GM12801 (cell line): ENCODE measurements at regions not wholly inside any gene's neighbourhood (a gene's known extent, or its start where the extent isn't known, plus 50 kb on each side); places are given as distances from the start of the nearest gene placed in this dataset.

Experiments
- TF ChIP-seq, protein P1 (sequence below): IDR thresholded peaks from one replicate; pipeline ENCODE4 v1.5.1; 2011; ENCODE audit warnings: control low read depth; ENCODE audit not compliant: insufficient read length; ENCODE audit errors: extremely low read depth

DNA sequence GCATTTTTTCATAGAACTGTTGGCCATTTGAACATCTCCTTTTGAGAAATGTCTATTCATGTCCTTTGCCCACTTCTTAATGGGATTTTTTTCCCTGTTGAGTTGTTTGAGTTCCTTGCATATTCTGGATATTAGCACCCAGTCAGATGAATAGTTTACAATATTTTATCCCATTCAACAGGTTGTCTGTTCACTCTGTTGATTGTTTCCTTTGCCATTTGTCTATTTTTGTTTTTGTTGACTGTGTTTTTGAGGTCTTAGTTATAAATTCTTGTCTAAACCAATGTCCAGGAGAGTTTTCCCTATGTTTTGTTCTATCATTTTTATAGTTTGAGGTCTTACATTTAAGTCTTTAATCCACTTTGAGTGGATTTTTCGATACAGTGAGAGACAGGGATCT, 139.0 kb upstream of the TNPO1 start:
- TF ChIP-seq, protein P1, sequence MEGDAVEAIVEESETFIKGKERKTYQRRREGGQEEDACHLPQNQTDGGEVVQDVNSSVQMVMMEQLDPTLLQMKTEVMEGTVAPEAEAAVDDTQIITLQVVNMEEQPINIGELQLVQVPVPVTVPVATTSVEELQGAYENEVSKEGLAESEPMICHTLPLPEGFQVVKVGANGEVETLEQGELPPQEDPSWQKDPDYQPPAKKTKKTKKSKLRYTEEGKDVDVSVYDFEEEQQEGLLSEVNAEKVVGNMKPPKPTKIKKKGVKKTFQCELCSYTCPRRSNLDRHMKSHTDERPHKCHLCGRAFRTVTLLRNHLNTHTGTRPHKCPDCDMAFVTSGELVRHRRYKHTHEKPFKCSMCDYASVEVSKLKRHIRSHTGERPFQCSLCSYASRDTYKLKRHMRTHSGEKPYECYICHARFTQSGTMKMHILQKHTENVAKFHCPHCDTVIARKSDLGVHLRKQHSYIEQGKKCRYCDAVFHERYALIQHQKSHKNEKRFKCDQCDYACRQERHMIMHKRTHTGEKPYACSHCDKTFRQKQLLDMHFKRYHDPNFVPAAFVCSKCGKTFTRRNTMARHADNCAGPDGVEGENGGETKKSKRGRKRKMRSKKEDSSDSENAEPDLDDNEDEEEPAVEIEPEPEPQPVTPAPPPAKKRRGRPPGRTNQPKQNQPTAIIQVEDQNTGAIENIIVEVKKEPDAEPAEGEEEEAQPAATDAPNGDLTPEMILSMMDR, result no peak

DNA sequence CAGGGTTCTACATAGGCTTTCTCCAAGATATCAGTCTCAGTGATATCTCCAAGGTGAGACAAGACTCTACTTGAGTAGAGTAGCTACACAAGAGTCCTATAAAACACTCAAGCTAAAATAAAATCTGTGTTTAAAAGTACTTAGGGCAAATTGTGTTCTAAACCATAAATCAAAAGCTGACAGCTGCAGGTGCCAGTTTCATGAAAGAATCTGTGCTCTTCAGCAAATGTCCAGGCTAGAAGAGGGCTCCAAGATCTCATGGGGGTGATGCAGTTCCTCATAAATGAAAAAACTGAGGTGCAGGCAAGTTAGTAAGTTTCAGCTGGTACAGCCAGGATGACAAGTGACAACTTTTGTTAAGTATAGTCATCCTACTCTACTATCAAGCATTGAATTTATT, 142.8 kb upstream of the TNPO1 start:
- TF ChIP-seq, protein P1, result no peak

DNA sequence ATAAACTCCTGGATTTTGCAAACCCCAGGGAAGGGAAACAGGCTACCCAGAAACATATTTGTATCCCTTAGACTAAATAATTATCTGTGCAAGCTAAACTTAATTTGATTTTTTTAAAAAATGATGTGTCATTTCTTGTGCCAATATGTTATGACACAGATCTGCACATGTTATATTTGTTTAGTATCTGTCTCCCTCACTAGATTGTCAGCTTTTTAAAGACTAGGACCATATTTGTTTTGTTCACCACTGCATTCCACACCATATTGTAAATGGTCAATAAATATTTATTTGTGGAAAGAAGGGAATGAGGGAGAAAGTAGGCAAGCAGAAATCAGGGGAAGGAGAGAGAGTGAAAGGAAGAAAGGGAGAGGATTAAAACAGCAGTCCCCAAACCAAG, 143.3 kb upstream of the TNPO1 start:
- TF ChIP-seq, protein P1, result no peak

DNA sequence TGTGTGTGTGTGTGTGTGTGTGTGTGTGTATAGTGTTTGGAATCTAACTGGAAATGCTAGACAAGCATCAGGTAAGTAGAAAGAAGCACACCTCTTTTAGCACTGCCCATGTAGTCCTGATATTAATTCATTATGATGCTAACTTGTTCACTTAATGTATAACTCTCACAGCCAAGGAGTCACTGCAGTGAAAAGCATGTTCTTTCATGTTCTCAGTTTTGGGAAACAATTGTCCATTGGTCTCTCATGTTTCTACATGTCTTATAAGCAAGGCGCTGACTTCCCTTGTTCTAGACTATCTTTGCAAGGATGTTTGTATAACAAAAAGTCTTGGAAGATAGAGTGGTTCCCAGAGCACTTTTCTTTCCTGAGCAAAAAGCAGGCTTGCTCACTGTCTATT, 148.8 kb upstream of the TNPO1 start:
- TF ChIP-seq, protein P1, result no peak

DNA sequence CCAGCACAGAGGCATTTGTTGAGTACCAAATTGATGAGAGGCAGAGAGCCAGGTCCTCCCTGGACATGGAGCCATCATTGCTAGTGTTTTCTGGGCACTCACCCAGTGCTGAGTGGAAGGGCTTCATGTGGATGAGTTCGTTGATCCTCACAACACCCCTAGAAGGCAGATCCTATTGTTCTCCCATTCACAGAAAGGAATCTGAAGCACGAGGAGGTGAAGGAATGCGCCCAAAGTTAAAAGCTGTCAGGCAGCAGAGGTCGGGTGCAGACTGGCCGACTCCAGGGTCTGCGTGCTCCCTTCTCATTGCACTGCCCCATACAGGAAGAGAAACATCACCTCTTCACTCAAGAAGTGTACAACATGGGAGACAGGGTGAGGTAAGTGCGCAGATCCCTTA, 153.5 kb upstream of the TNPO1 start:
- TF ChIP-seq, protein P1, result no peak

DNA sequence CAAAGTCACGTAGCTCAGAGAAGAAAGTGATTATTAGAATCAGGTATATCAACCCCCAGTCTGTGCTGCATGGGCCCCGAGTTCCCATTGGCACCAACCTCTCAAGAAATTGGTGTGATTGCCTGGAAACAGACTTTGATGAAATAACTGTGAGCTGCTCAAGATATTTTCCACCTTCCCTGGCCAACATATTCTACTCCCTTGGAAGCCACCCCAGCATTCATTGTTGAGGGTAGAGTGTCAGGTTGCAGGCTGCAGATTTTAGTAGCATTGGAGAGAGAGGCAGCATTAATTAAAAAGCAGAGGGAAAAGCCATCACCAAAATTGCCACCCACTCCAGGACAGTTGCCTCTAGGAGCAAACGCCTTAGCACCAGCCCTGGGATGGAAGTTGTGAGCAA, 154.2 kb upstream of the TNPO1 start:
- TF ChIP-seq, protein P1, result no peak

DNA sequence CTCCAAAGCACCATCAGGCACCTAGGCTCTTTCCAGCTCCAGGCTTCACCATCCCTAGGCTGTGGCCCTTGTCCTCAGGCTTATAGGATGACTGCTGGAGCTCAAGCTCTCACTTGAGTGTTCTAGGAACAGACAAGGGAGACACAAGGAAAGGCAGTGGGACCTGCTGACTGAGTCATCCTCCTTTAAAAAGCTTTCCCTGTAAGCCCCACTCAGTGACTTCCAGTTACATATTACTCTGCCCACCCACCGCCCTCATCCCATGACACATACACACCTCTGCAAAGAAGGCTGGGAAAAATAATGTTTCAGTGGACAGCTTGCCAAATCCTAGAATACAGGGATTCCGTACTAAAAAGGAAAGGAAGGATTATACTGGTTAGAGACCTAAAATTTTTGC, 154.2 kb upstream of the ZNF366 start:
- TF ChIP-seq, protein P1, result no peak

DNA sequence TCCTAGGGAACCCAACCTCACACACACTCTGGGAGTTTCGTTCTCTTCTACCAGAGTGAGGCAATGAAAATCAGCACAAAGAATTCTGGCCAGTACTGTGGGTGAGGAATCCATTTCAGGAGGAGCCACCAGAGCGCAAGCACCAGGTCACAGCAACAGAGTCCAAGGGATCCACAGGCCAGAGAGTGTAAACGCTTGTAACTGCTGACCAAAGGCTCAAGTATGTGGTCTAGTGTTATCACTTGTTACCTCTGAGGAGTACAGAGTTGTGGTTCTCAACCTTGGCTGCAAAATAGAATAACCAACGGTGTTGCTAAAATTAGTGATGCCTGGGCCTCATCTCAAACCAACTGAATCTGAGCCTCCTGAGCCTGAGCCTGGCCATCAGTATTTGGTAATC, 152.5 kb upstream of the ZNF366 start:
- TF ChIP-seq, protein P1, result no peak
